CD4-positive, alpha-beta T cell treated with Interleukin-4 for 1 hour (primary cell): ENCODE measurements at regions not wholly inside any gene's neighbourhood (a gene's known extent, or its start where the extent isn't known, plus 50 kb on each side); places are given as distances from the start of the nearest gene placed in this dataset.
"Not testable (repeated sequence)": the region's sequence is repeated elsewhere in the genome, so short reads cannot be mapped to it uniquely, and the experiment has no call there.

ENCODE experiments used
- DNase-seq, 2 donors: peaks; one replicate each; pipeline ENCODE4 v3.0.0-alpha.2; 2020 to 2022

DNA sequence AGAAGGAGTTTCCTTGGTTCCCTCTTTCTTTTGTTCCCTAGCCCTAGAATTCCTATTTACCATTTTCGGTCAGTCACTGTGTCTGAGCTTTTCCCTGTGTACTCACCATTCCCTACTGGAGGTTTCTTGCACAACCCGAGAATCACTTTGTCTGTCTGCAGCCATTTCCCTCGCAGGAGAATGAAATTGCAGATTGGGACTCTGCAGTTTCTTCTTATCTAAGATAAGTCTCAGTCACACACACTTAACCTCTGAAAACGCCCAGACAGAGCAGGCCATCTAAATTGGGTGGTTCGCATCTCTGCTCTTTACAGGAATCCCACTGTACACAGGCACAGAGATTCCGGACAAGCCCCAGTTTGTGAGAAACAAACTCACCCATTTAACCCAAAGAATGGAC is 58.6 kb upstream of the CNTNAP2 start:
- no peak for DNase-seq

DNA sequence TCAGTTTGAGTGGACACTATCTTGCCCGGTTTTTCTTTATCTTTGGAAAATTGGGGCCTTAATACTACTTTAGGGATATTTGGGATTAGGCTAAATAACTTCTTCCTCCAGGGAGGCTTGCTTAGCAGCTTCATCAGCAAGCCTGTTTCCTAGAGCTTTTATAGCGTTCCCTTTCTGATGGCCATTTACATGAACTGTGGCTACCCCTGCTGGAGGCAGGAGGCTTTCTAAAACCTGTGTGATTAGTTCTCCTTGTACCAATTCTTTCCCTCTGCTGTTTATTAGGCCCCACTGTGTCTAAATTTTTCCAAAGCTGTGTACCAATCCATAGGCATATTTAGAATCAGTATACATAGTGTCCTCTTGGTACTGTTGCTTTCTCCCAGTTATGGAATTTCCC is 61.7 kb upstream of the CNTNAP2 start:
- no peak for DNase-seq

DNA sequence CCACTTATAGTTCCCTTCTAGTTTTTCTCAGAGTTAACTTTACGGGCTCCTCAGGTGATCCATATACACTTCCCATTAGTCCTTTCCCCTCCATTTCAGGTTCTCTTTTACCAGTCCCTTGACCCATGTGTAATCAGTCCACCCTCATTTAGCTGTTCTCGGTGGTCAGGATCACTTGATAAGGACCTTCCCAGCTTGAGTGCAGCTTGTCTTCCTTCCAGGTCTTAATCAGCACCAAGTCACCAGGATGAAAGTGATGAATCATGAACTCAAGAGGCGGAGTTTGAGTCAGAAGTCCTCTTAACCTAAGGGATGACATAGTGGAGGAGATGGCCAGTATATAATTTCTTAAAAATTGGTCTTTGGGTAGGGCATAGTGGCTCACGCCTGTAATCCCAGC is 63.1 kb upstream of the CNTNAP2 start:
- no peak for DNase-seq

DNA sequence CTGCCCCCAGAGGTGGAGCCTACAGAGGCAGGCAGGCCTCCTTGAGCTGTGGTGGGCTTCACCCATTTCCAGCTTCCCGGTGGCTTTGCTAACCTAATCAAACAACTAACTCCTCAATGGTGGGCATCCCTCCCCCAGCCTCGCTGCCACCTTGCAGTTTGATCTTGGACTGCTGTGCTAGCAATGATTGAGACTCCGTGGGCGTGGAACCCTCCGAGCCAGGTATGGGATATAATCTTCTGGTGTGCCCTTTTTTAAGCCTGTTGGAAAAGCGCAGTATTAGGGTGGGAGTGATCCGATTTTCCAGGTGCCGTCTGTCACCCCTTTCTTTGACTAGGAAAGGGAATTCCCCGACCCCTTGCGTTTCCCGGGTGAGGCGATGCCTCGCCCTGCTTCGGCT is 73.3 kb upstream of the CNTNAP2 start:
- DNase-seq: not testable (repeated sequence)

GRCh38 chr7:146028251-146028750 is 88.3 kb upstream of the CNTNAP2 start:
- no peak for DNase-seq

GRCh38 chr7:146027243-146027642 is 89.4 kb upstream of the CNTNAP2 start:
- no peak for DNase-seq

DNA sequence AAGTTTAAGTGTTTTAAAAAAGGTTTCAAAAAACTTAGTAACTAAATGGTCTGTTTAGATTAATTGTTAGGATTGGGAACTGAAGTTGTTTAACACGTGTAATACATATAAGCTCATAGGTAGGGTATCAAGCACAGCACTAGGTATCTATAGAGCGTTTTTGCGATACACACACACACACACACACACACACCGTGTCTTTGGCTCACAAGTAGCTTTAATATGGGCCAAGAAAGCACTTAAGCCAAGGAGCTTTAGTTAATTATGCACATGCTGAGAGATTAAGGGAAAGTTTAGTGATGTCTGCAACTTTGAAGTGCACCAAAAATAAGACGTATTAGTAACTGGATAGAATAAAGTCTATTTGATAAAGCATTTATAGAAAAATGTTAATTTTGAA is 93.8 kb upstream of the CNTNAP2 start:
- DNase-seq: no peak

DNA sequence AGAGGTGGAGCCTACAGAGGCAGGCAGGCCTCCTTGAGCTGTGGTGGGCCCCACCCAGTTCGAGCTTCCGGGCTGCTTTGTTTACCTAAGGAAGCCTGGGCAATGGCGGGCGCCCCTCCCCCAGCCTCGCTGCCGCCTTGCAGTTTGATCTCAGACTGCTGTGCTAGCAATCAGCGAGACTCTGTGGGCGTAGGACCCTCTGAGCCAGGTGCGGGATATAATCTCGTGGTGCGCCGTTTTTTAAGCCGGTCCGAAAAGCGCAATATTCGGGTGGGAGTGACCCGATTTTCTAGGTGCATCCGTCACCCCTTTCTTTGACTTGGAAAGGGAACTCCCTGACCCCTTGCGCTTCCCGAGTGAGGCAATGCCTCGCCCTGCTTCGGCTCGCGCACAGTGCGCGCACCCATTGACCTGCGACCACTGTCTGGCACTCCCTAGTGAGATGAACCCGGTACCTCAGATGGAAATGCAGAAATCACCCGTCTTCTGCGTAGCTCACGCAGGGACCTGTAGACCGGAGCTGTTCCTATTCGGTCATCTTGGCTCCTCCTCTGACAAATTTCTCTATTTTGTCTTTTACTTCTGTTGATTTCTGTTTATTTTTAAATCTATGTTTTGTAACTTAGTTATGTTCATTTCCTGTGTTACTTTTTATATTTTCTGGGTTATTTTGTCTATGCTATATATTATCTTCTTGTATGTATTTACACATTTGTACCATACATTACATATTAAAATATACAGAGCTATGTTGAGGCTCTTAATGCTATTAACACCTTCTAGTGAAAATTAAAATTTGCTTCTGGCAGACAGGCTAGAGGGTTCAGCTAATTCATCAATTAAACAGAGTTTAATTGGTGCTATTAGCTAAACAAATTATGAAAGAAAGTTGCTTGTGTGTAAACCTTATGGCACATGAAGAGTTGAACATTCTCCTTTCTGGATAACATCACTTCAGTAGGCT is 97.3 kb upstream of the CNTNAP2 start:
- DNase-seq: not testable (repeated sequence)

GRCh38 chr7:146017366-146017765 is 99.2 kb upstream of the CNTNAP2 start:
- DNase-seq: not testable (repeated sequence)

DNA sequence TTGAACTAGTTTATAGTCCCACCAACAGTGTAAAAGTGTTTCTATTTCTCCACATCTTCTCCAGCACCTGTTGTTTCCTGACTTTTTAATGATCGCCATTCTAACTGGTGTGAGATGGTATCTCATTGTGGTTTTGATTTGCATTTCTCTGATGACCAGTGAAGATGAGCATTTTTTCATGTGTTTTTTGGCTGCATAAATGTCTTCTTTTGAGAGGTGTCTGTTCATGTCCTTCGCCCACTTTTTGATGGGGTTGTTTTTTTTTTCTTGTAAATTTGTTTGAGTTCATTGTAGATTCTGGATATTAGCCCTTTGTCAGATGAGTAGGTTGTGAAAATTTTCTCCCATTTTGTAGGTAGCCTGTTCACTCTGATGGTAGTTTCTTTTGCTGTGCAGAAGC is 102.4 kb upstream of the CNTNAP2 start:
- DNase-seq: not testable (repeated sequence)

DNA sequence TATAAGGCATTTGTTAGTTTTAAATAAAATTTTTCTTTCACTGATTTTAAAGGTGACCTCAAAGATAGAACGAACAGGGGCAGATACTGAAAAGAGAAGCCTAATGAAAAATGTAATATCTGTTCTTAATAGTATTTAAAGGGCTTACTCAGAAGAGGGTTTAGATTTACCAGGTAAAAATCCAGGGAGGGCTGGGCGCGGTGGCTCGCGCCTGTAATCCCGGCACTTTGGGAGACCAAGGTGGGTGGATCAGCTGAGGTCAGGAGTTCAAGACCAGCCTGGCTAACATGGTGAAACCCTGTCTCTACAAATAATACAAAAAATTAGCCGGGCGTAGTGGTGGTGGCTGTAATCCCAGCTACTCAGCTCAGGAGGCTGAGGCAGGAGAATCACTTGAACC is 108.3 kb upstream of the CNTNAP2 start:
- no peak for DNase-seq

DNA sequence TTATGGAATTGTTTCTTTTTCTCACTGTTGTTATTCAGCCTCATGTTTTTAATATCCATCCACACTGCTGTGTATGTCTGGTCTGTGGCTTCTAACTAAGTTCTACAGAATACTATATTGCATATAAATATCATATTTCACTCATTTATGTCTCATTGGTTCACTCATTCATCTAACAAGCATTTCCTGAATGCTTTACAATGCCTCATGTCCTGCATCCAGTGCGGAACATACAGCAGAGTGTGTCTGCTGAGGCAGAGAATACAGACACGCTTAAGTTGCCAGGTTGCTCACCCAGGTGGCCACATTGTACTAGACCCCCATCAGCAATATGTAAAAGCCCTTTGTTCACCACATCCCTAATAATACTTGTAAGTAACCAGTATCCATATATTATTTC is 111.8 kb upstream of the CNTNAP2 start:
- no peak for DNase-seq

DNA sequence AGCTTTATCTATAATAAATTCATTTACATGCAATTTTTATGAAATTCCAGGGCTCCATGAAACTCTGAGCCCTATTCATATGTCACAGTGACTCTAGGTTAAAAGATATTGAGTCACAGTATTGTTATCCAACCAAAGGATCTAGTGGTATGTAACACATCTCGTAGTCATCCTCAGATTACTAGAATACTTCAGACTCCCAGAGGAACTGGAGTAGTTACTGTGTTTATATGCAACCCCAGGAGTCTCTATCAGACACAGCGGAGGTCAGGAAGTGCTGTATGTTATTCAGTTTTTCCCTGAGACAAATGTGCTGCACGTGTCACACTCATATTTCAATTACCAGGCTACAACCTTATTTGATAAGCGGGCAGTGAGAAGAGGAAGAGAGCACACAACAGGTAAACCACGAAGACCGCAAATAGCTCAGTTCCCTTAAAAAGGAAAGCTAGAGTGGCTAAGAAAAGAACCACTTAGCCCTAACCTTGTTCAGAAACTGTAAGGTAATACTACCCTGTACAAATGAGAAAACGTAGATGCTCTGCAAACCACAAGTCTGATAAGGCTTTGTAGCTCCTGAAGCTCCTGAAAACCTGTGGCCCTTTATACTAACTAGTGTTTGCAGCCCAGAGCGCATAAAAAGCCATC is 114.0 kb upstream of the CNTNAP2 start:
- DNase-seq: no peak

DNA sequence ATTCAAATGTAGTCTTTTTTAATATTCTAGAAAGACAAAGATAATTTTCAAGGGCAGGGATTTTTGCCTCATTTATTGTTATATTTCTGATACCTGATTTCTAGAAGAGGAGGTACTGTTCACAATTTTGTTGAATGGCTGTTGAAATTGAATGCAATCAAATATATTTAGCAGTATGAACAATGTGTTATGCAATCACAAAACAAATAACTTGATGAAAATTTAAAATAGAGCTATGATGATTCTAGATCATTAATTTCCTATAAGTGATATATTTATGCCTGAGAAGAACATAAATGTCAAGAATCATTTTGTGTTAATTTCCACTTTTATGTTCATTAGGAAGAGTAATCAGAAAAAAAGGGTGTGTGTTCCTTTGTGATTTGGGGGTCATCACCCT is 114.6 kb upstream of the CNTNAP2 start:
- no peak for DNase-seq

DNA sequence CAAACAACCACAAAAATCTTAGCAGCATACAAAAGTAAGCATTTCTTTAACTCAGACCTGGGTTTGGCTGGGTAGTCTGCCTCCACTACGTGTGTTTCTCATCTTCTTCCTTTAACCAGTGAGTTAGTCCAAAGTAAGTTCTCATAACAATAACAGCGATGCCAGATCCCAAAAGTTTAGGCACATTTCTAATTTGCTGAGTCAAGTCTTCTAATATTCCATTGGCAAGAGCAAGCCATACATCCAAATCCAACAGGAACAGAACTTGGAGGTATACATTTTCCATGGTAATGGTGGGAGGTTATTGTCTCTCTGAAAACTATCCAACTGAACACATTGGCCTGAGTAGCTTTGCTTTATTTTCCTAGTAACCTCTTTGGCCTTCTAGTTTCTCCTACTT is 115.7 kb upstream of the CNTNAP2 start:
- DNase-seq: no peak

GRCh38 chr7:145989469-145989868 is 127.1 kb upstream of the CNTNAP2 start:
- no peak for DNase-seq

DNA sequence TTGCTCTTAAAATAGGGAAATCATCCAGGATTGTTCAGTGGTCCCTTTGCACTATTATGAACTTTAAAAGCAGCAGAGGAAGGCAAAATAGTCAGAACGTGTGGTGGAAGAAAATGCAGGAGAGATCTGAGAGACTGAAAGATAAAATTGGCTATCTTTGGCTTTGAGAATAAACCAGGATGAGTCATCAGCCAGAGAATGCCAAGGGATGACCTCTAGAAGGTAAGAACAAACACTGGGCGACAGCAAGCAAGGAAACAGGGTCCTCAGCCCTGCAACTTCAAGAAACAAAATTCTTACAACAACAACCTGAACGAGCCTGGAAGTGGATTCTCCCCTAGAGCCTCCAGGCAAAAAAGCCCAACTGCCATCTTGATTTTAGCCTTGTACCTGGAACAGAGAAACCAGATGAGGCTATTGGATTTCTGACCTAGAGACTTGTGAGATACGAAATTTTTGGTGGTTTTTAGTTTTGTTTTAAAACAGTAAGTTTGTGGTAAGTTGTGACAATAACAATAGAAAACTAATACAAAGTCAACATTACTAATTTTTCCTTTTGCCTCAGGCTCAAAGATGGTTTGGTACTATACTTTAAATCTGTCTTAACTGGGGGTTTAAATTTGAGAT is 130.2 kb upstream of the CNTNAP2 start:
- no peak for DNase-seq

DNA sequence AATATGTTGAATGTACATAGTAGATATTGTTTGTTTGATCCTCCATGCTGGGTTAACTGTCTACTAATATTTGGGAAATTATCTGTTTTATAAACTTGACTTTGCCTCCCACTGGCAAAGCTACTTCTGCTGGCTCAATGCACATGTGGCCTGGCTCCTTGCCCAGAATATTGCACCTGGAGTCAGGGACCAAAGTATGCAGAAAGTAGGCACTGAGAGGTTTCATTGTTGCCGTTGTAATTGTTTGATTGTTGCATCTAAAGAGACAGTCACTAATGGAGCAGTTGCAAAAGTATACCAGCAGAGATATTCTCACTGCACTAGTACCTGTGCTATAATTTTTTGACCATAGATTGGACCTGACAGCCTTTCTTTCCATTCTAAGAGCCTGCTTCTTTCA is 137.8 kb upstream of the CNTNAP2 start:
- DNase-seq: no peak

- DNase-seq: no peak
Observed at GRCh38 chr7:145959981-145960380, 156.6 kb upstream of the CNTNAP2 start.

GRCh38 chr7:145957160-145957890 is 159.3 kb upstream of the CNTNAP2 start:
- DNase-seq: no peak

- DNase-seq: no peak
Observed at GRCh38 chr7:145951566-145951965, 165.0 kb upstream of the CNTNAP2 start.

DNA sequence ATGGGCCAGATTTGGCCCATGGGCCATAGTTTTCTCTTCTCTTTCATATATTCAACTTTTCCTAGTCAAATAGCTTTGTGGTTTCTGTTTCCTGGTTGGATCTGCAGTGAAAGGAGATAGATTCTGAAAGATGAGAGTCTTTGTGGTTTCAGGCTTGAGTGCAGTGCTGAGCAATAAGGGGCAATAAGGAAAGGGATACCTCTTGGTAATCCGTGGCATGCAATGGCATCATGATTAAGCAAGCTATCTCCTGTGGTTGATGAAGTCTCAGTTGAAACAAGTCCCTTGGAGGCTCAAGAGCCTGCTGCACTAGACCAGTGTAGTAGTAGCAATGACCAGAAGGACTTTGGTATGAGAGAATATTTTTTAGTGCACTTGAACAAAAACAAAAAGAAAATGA is 187.7 kb upstream of the CNTNAP2 start:
- DNase-seq: no peak

DNA sequence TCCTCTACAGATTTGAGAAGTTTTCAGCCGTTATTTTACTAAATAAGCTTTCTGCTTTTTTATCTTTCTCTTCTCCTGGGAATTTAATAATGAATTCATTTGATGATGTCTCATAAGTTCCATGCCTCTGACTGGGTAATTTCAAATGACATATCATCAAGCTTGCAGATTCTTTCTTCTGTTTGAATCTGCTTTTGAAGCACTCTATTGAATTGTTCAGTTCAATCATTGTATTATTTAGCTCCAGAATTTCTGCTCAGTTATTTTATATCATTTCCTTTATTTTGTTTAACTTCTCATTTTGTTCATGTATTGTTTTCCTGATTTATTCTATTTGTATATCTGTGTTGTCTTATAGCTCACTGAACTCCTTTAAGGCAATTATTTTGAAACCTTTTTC is 196.9 kb upstream of the CNTNAP2 start:
- no peak for DNase-seq
